ENCODE measurements at regions not wholly inside any gene's neighbourhood (a gene's known extent, or its start where the extent isn't known, plus 50 kb on each side); places are given as distances from the start of the nearest gene placed in this dataset.

GRCh38 chr2:2947406-2947805 lies 430.2 kb downstream of the EIPR1 start:
- H3K4me1 Mint-ChIP-seq = no peaks in the 10 kb centered on the region
- H3K9me3 Mint-ChIP-seq = peaks cover 6% of the 10 kb centered on the region
- Histone ChIP-seq H3K27me3 (ENCODE audit: control insufficient read depth, insufficient read depth, low read length, poor library complexity, severe bottlenecking) (no peaks in the 10 kb centered on the region), H3K4me3 (ENCODE audit: low read length) (no peak overlapping the region), H3K9ac (ENCODE audit: extremely low read depth, low read length, poor library complexity, severe bottlenecking) (no peak overlapping the region), H3K36me3 (ENCODE audit: control insufficient read depth, insufficient read depth, low read length) (no peaks in the 10 kb centered on the region), H3K27ac (ENCODE audit: low read depth, low read length) (no peak overlapping the region), H3K4me1 (ENCODE audit: control insufficient read depth, insufficient read depth, low read length) (no peaks in the 10 kb centered on the region), H3K9me3 (ENCODE audit: control insufficient read depth, low read length) (no peaks in the 10 kb centered on the region)
- no peaks in the 10 kb centered on the region for H3K27me3 Mint-ChIP-seq (ENCODE audit: insufficient read depth)
- no peak for DNase-seq
- H3K4me3 Mint-ChIP-seq = no peak overlapping the region
- no peak overlapping the region for H3K27ac Mint-ChIP-seq
- no peaks in the 10 kb centered on the region for H3K36me3 Mint-ChIP-seq (ENCODE audit: low read depth)
- no peak for TF ChIP-seq CTCF (conservative IDR thresholded peaks at IDR 0.05)

- H3K9ac ChIP-seq (ENCODE audit: extremely low read depth, low read length, poor library complexity, severe bottlenecking) = no peak overlapping the region
- Mint-ChIP-seq H3K36me3 (ENCODE audit: low read depth) (no peaks in the 10 kb centered on the region), H3K9me3 (peaks cover 6% of the 10 kb centered on the region), H3K4me3 (no peak overlapping the region), H3K27me3 (ENCODE audit: insufficient read depth) (no peaks in the 10 kb centered on the region), H3K27ac (no peak overlapping the region), H3K4me1 (no peaks in the 10 kb centered on the region)
- DNase-seq = peak; percentile 12
- no peaks in the 10 kb centered on the region for H3K27me3 ChIP-seq (ENCODE audit: control insufficient read depth, insufficient read depth, low read length, poor library complexity, severe bottlenecking)
- no peak for TF ChIP-seq CTCF (conservative IDR thresholded peaks at IDR 0.05)
- no peaks in the 10 kb centered on the region for H3K9me3 ChIP-seq (ENCODE audit: control insufficient read depth, low read length)
- WGBS, 2 experiments (ENCODE audit: insufficient coverage in 1 of 2, insufficient read length in 1 of 2) = 80 to 92% methylated on average over 3 to 4 of the region's 4 CpGs
- no peaks in the 10 kb centered on the region for H3K4me1 ChIP-seq (ENCODE audit: control insufficient read depth, insufficient read depth, low read length)
- H3K36me3 ChIP-seq (ENCODE audit: control insufficient read depth, insufficient read depth, low read length) = no peaks in the 10 kb centered on the region
- H3K4me3 ChIP-seq (ENCODE audit: low read length) = no peak overlapping the region
- H3K27ac ChIP-seq (ENCODE audit: low read depth, low read length) = no peak overlapping the region
Measured at GRCh38 chr2:2942906-2943305, 434.7 kb downstream of the EIPR1 start.

GRCh38 chr2:2942225-2942624 lies 435.4 kb downstream of the EIPR1 start:
- Histone ChIP-seq H3K27me3 (ENCODE audit: control insufficient read depth, insufficient read depth, low read length, poor library complexity, severe bottlenecking) (no peaks in the 10 kb centered on the region), H3K27ac (ENCODE audit: low read depth, low read length) (no peak overlapping the region), H3K4me3 (ENCODE audit: low read length) (no peak overlapping the region), H3K9ac (ENCODE audit: extremely low read depth, low read length, poor library complexity, severe bottlenecking) (no peak overlapping the region), H3K4me1 (ENCODE audit: control insufficient read depth, insufficient read depth, low read length) (no peaks in the 10 kb centered on the region), H3K9me3 (ENCODE audit: control insufficient read depth, low read length) (no peaks in the 10 kb centered on the region), H3K36me3 (ENCODE audit: control insufficient read depth, insufficient read depth, low read length) (no peaks in the 10 kb centered on the region)
- DNase-seq = peak; percentile 17
- no peaks in the 10 kb centered on the region for H3K27me3 Mint-ChIP-seq (ENCODE audit: insufficient read depth)
- no peak overlapping the region for H3K27ac Mint-ChIP-seq
- H3K4me1 Mint-ChIP-seq = no peaks in the 10 kb centered on the region
- H3K9me3 Mint-ChIP-seq = peaks cover 8% of the 10 kb centered on the region
- H3K4me3 Mint-ChIP-seq = no peak overlapping the region
- no peak for TF ChIP-seq CTCF (conservative IDR thresholded peaks at IDR 0.05)
- 69 to 74% methylated on average over 5 of the region's 5 CpGs for WGBS, 2 experiments (ENCODE audit: insufficient coverage in 1 of 2, insufficient read length in 1 of 2)
- no peaks in the 10 kb centered on the region for H3K36me3 Mint-ChIP-seq (ENCODE audit: low read depth)
